Vagina (tissue), 2 donors: ENCODE measurements at regions not wholly inside any gene's neighbourhood (a gene's known extent, or its start where the extent isn't known, plus 50 kb on each side); places are given as distances from the start of the nearest gene placed in this dataset.

Experiments used
- DNase-seq, 2 donors: peaks; one replicate each; pipeline ENCODE4 v3.0.0-alpha.2; 2017; ENCODE audit errors: extremely low spot score in 2 of 2
- H3K27ac ChIP-seq: fragments of 200-600 bp; sonication (generic); one replicate; pipeline ENCODE4 v1.5.1; 2019
- H3K27me3 ChIP-seq: fragments of 200-600 bp; sonication (generic); one replicate; pipeline ENCODE4 v1.5.1; 2019
- H3K36me3 ChIP-seq, 2 donors: fragments of 200-600 bp; sonication (generic); one replicate each; pipeline ENCODE4 v1.5.1; 2017 to 2019
- H3K4me1 ChIP-seq: fragments of 200-600 bp; sonication (generic); one replicate; pipeline ENCODE4 v1.5.1; 2019
- H3K4me3 ChIP-seq, 2 donors: fragments of 200-600 bp; sonication (generic); 1 replicate in 1 of 2; 2 replicates in 1 of 2; pipeline ENCODE4 v1.5.1; 2016 to 2019
- H3K9me3 ChIP-seq: fragments of 200-600 bp; sonication (generic); one replicate; pipeline ENCODE4 v1.5.1; 2019
- POLR2A ChIP-seq, 2 donors: fragments of 450-650 bp; IDR thresholded peaks; one replicate each; pipeline ENCODE4 v1.6.1; 2017; ENCODE audit warnings: antibody characterized with exemption in 2 of 2, mild to moderate bottlenecking in 2 of 2, moderate library complexity in 2 of 2
- POLR2AphosphoS5 ChIP-seq, 2 donors: sonication (generic); formaldehyde crosslinking; IDR thresholded peaks; one replicate each; pipeline ENCODE4 v1.9.0; 2017; ENCODE audit warnings: antibody characterized with exemption in 2 of 2, mild to moderate bottlenecking in 2 of 2, low read depth in 1 of 2; ENCODE audit not compliant: insufficient read depth in 1 of 2
- intact Hi-C: fragments of 100-400 bp; cut with DNase I; formaldehyde crosslinking; loops from one replicate; pipeline ENCODE4 v1.15.1; 2023
- TF ChIP-seq, protein P1 (sequence below), 3 experiments: fragments of 450-650 bp in 2 of 3; fragments of 200-600 bp in 1 of 3; sonication (generic) in 1 of 3; IDR thresholded peaks; one replicate each; pipeline ENCODE4 v1.5.1; 2017 to 2019; ENCODE audit warnings: antibody characterized with exemption in 3 of 3, mild to moderate bottlenecking in 2 of 3, moderate library complexity in 2 of 3

GRCh38 chr20:51148941-51149340, 126.0 kb upstream of the KCNG1 start:
- TF ChIP-seq, protein P1, sequence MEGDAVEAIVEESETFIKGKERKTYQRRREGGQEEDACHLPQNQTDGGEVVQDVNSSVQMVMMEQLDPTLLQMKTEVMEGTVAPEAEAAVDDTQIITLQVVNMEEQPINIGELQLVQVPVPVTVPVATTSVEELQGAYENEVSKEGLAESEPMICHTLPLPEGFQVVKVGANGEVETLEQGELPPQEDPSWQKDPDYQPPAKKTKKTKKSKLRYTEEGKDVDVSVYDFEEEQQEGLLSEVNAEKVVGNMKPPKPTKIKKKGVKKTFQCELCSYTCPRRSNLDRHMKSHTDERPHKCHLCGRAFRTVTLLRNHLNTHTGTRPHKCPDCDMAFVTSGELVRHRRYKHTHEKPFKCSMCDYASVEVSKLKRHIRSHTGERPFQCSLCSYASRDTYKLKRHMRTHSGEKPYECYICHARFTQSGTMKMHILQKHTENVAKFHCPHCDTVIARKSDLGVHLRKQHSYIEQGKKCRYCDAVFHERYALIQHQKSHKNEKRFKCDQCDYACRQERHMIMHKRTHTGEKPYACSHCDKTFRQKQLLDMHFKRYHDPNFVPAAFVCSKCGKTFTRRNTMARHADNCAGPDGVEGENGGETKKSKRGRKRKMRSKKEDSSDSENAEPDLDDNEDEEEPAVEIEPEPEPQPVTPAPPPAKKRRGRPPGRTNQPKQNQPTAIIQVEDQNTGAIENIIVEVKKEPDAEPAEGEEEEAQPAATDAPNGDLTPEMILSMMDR (IDR thresholded peaks at IDR 0.05) = no peak
- TF ChIP-seq POLR2AphosphoS5 (IDR thresholded peaks at IDR 0.05; ENCODE audit: insufficient read depth in 1 of 2, low read depth in 1 of 2) (no peak), POLR2A (IDR thresholded peaks at IDR 0.05) (no peak)
- H3K9me3 ChIP-seq = no peaks in the 10 kb centered on the region
- intact Hi-C loops = no loop called here

GRCh38 chr20:51144476-51144875, 121.6 kb upstream of the KCNG1 start:
- intact Hi-C loops = loop anchor here (5.0 kb wide), 1 partner anchor 1763 kb away; no protein-coding TSS in a partner anchor

More at GRCh38 chr20:51148941-51149340, 126.0 kb upstream of the KCNG1 start:
- no peaks in the 10 kb centered on the region for H3K27me3 ChIP-seq
- no peaks in the 10 kb centered on the region for H3K36me3 ChIP-seq
- DNase-seq = no peak
- H3K4me3 ChIP-seq = no peak overlapping the region
- no peaks in the 10 kb centered on the region for H3K4me1 ChIP-seq
- H3K27ac ChIP-seq = no peak overlapping the region

GRCh38 chr20:51143652-51144051, 120.7 kb upstream of the KCNG1 start:
- H3K4me1 ChIP-seq = no peaks in the 10 kb centered on the region
- H3K27ac ChIP-seq = no peak overlapping the region
- intact Hi-C loops = loop anchor here (5.0 kb wide), 1 partner anchor 1764 kb away; no protein-coding TSS in a partner anchor
- H3K36me3 ChIP-seq = no peaks in the 10 kb centered on the region
- H3K27me3 ChIP-seq = no peaks in the 10 kb centered on the region
- no peaks in the 10 kb centered on the region for H3K9me3 ChIP-seq
- TF ChIP-seq POLR2A (IDR thresholded peaks at IDR 0.05) = no peak
- TF ChIP-seq, protein P1 (IDR thresholded peaks at IDR 0.05) = no peak
- no peak for TF ChIP-seq POLR2AphosphoS5 (IDR thresholded peaks at IDR 0.05; ENCODE audit: insufficient read depth in 1 of 2, low read depth in 1 of 2)
- DNase-seq = peak; percentile 32 to 40
- H3K4me3 ChIP-seq = no peak overlapping the region

More at GRCh38 chr20:51144476-51144875, 121.6 kb upstream of the KCNG1 start:
- Histone ChIP-seq H3K36me3 (no peaks in the 10 kb centered on the region), H3K27ac (no peak overlapping the region), H3K4me3 (no peak overlapping the region), H3K9me3 (no peaks in the 10 kb centered on the region), H3K27me3 (no peaks in the 10 kb centered on the region), H3K4me1 (no peaks in the 10 kb centered on the region)
- TF ChIP-seq, protein P1 (IDR thresholded peaks at IDR 0.05) = no peak
- no peak for TF ChIP-seq POLR2AphosphoS5 (IDR thresholded peaks at IDR 0.05; ENCODE audit: insufficient read depth in 1 of 2, low read depth in 1 of 2)
- no peak for TF ChIP-seq POLR2A (IDR thresholded peaks at IDR 0.05)
- peak in 1 of 2 donors; percentile 40 for DNase-seq

GRCh38 chr20:51142448-51142847, 119.5 kb upstream of the KCNG1 start:
- Histone ChIP-seq H3K4me3 (no peak overlapping the region), H3K27ac (no peak overlapping the region), H3K36me3 (no peaks in the 10 kb centered on the region), H3K9me3 (no peaks in the 10 kb centered on the region), H3K27me3 (no peaks in the 10 kb centered on the region), H3K4me1 (no peaks in the 10 kb centered on the region)
- DNase-seq = no peak
- TF ChIP-seq POLR2A (IDR thresholded peaks at IDR 0.05) (no peak), POLR2AphosphoS5 (IDR thresholded peaks at IDR 0.05; ENCODE audit: insufficient read depth in 1 of 2, low read depth in 1 of 2) (no peak)
- TF ChIP-seq, protein P1 (IDR thresholded peaks at IDR 0.05) = no peak
- intact Hi-C loops = loop anchor here (5.0 kb wide), 1 partner anchor 1765 kb away; no protein-coding TSS in a partner anchor

- no peaks in the 10 kb centered on the region for H3K9me3 ChIP-seq
- peak in 1 of 2 donors; percentile 52 for DNase-seq
- intact Hi-C loops = loop anchor here (5.0 kb wide), 1 partner anchor 1767 kb away; no protein-coding TSS in a partner anchor
These were observed 117.8 kb upstream of the KCNG1 start for GRCh38 chr20:51140671-51141070.

More at GRCh38 chr20:51140671-51141070, 117.8 kb upstream of the KCNG1 start:
- no peaks in the 10 kb centered on the region for H3K27me3 ChIP-seq
- no peak overlapping the region for H3K4me3 ChIP-seq
- H3K4me1 ChIP-seq = no peaks in the 10 kb centered on the region
- no peaks in the 10 kb centered on the region for H3K36me3 ChIP-seq
- TF ChIP-seq, protein P1 (IDR thresholded peaks at IDR 0.05) = no peak
- TF ChIP-seq POLR2A (IDR thresholded peaks at IDR 0.05) (no peak), POLR2AphosphoS5 (IDR thresholded peaks at IDR 0.05; ENCODE audit: insufficient read depth in 1 of 2, low read depth in 1 of 2) (no peak)
- H3K27ac ChIP-seq = no peak overlapping the region
